WERI-Rb-1 (cell line): ENCODE measurements at regions not wholly inside any gene's neighbourhood (a gene's known extent, or its start where the extent isn't known, plus 50 kb on each side); places are given as distances from the start of the nearest gene placed in this dataset.

Source experiments
- DNase-seq: peaks from one replicate; pipeline ENCODE4 v3.0.0-alpha.2; 2020
- H3K27ac ChIP-seq: fragments of 250-450 bp; sonication (Bioruptor Pico); 2 replicates; pipeline ENCODE4 v1.5.1; 2020; ENCODE audit warnings: mild to moderate bottlenecking, moderate library complexity
- H3K27me3 ChIP-seq: fragments of 250-450 bp; sonication (Bioruptor Pico); 2 replicates; pipeline ENCODE4 v1.5.1; 2021; ENCODE audit warnings: mild to moderate bottlenecking, low read depth, moderate library complexity; ENCODE audit not compliant: insufficient read depth, severe bottlenecking
- H3K36me3 ChIP-seq: fragments of 250-450 bp; sonication (Bioruptor Pico); 2 replicates; pipeline ENCODE4 v1.5.1; 2020; ENCODE audit warnings: mild to moderate bottlenecking, moderate library complexity
- H3K4me3 ChIP-seq: 2 replicates; pipeline ENCODE4 v1.5.1; 2011; ENCODE audit warnings: low read depth, mild to moderate bottlenecking, control low read depth, low read length
- H3K9me3 ChIP-seq: fragments of 250-450 bp; sonication (Bioruptor Pico); 2 replicates; pipeline ENCODE4 v1.5.1; 2021; ENCODE audit warnings: mild to moderate bottlenecking, moderate library complexity; ENCODE audit not compliant: severe bottlenecking
- TF ChIP-seq, protein P1 (sequence below): IDR thresholded peaks from 2 replicates; pipeline ENCODE4 v1.5.1; 2011; ENCODE audit warnings: low read depth, mild to moderate bottlenecking, control low read depth, inconsistent platforms, low read length

DNA sequence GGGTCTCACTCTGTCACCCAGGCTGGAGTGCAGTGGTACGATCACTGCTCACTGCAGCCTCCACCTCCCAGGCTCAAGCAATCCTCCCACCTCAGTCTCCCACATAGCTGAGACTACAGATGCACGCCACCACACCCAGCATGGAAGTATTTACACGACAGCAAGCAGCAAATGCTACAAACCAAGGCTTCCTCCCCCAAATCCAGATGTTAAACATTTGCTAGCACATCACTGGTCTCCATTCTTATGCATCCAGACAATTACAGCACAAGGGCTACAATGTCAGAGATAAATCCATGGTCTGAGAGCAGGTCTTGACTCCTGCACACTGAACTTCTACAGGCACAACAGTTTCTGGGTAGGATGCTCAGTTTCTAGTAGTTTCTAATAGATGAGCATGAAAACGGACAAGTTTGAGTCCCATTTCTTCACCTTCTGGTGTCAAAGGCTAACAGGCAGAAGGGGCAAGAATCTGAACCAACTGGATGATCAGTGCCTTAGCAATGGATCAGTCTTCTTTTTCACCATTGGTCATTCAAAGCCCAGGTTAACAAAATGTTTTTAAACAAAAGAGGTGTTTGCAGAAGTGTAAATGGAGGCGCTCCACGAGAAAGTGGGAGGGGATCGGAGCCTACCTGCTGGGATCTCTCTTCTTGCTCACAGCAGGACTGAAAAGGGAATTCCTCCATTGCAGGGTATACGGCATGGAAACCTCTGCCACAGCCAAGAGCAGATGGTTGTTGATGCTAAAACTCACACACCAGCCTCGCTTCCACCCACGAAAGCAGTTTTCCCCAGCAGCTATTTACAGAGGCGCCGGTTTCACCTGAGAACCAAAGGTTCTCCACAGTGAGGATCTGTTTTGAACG, 135.0 kb upstream of the ARL4C start:
- no peak overlapping the region for H3K27ac ChIP-seq
- no peaks in the 10 kb centered on the region for H3K27me3 ChIP-seq
- H3K36me3 ChIP-seq, result no peaks in the 10 kb centered on the region
- H3K4me3 ChIP-seq, result no peak overlapping the region
- no peak for DNase-seq
- TF ChIP-seq, protein P1, sequence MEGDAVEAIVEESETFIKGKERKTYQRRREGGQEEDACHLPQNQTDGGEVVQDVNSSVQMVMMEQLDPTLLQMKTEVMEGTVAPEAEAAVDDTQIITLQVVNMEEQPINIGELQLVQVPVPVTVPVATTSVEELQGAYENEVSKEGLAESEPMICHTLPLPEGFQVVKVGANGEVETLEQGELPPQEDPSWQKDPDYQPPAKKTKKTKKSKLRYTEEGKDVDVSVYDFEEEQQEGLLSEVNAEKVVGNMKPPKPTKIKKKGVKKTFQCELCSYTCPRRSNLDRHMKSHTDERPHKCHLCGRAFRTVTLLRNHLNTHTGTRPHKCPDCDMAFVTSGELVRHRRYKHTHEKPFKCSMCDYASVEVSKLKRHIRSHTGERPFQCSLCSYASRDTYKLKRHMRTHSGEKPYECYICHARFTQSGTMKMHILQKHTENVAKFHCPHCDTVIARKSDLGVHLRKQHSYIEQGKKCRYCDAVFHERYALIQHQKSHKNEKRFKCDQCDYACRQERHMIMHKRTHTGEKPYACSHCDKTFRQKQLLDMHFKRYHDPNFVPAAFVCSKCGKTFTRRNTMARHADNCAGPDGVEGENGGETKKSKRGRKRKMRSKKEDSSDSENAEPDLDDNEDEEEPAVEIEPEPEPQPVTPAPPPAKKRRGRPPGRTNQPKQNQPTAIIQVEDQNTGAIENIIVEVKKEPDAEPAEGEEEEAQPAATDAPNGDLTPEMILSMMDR, result no peak
- H3K9me3 ChIP-seq, result no peaks in the 10 kb centered on the region

DNA sequence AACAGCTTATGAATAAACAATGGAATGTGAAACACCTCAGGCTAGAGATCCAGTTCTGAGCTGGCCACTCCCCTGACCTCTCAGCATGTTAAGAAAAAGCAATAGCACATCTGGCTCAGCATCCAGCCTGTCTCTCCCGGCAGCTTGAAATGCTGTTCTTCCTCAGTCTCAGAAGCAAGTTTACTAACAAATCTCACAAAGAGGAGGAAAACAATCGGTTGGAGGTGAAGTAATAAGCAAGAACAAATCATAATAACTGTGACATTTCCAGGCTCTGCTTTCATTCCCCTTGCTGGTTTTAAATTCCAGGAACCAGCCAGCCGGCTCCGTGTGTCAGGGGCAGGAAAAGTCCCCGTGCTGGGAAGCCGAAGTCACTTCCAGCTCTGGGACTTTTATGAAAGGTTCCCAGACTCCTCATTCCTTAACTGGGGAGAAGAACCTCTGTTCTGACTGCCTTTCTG, 133.9 kb upstream of the ARL4C start:
- no peak overlapping the region for H3K4me3 ChIP-seq
- no peak for DNase-seq
- TF ChIP-seq, protein P1, result no peak
- H3K9me3 ChIP-seq, result no peaks in the 10 kb centered on the region
- no peaks in the 10 kb centered on the region for H3K36me3 ChIP-seq
- H3K27me3 ChIP-seq, result no peaks in the 10 kb centered on the region
- H3K27ac ChIP-seq, result no peak overlapping the region

DNA sequence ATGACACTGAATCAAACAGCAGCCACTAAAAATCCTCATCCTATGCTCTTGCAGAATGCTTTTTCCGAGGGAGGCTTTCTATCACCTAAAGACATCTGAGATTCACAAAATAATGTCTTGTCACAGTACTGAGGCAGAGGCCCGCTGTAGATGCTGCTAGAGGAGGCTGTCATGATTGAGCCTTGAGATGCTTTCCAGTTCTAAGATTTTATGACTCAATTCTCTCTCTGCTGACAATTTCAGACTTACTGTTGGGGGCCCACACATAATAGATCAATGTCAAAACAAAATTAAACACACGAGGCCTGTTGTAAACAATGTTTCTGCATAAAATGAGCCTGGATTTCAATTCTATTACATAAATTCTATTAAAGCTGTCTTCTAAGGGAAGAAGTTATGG, 132.7 kb upstream of the ARL4C start:
- TF ChIP-seq, protein P1, result no peak
- no peaks in the 10 kb centered on the region for H3K36me3 ChIP-seq
- no peak overlapping the region for H3K27ac ChIP-seq

DNA sequence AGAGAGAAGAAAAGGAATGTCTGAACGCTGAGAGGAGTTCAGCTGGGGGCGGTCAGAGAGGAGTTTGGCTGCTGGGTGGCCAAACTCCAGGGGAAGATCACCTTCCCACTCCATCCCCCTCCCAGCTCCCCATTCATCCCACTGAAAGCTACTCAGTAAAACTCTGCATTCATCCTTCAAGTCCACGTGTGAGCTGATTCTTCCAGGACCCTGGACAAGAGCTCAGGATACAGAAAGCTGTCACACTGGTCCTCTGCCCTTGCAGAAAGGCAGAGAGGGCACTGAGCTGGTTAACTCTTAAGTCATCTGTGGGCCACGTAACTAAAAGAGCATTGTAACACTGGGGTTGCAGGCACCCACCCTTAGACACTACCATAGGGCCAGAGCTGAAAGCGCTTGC, 132.1 kb upstream of the ARL4C start:
- H3K4me3 ChIP-seq, result no peak overlapping the region
- no peaks in the 10 kb centered on the region for H3K9me3 ChIP-seq
- H3K27me3 ChIP-seq, result no peaks in the 10 kb centered on the region
- no peak overlapping the region for H3K27ac ChIP-seq
- no peaks in the 10 kb centered on the region for H3K36me3 ChIP-seq
- TF ChIP-seq, protein P1, result no peak
- DNase-seq, result no peak

More for the DNA sequence above, 132.7 kb upstream of the ARL4C start:
- Histone ChIP-seq H3K4me3 (no peak overlapping the region), H3K27me3 (no peaks in the 10 kb centered on the region), H3K9me3 (no peaks in the 10 kb centered on the region)
- no peak for DNase-seq

DNA sequence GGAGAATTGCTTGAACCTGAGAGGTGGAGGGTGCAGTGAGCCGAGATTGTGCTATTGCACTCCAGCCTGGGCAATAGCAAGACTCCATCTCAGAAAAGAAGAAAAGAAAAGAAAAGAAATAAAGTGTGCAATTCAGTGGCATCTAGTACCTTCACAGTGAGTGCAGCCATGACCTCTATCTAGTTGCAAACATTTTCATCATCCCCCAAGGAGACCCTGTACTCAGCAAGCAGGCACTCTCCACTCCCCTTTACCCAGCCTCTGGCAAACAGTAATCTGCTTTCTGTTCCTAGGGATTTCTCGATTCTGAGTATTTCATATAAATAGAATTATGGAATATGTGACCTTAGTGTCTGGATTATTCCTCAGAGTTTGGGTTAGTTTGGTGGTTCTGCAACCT, 130.4 kb upstream of the ARL4C start:
- H3K27me3 ChIP-seq, result no peaks in the 10 kb centered on the region
- H3K9me3 ChIP-seq, result no peaks in the 10 kb centered on the region
- H3K36me3 ChIP-seq, result no peaks in the 10 kb centered on the region
- H3K4me3 ChIP-seq, result no peak overlapping the region
- DNase-seq, result no peak
- TF ChIP-seq, protein P1, result no peak
- H3K27ac ChIP-seq, result no peak overlapping the region
